KBM-7 (cell line): ENCODE measurements at regions not wholly inside any gene's neighbourhood (a gene's known extent, or its start where the extent isn't known, plus 50 kb on each side); places are given as distances from the start of the nearest gene placed in this dataset.

ENCODE experiments used
- DNase-seq: peaks from one replicate; pipeline ENCODE4 v3.0.0-alpha.2; 2015
- in situ Hi-C: fragments of 300-500 bp; cut with MboI; formaldehyde crosslinking; loops from 2 replicates; pipeline ENCODE4 v1.14.3; 2020; ENCODE audit warnings: low sequenced_read_pairs, low pct_unique_long_range_greater_than_20kb, mixed read lengths

DNA sequence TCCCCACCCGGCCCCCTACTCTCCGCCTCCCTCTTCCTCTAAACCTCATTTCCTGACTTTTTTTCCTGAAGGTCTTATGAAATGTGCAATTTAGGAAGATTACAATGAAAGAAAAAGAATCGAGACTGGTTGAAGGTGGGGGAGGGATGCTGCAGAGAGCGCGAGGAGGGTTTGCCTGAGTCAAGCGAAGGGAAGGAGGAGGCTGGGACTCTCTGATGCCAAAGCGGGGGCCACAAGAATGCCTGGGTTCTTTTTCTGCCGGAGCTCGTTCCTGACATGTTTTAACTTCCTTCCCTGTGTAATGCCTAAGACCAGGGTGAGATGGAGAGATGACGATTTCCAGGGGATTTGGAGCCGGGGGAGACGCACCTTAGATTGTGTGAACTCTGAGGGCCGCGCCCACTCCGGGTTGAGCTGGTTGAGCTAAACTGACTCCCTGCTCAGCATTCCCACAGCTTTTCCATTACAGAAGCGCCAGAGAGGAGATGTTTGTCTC is 270.5 kb upstream of the SORL1-AS1 start:
- DNase-seq: no peak
- in situ Hi-C loops: no loop called here

DNA sequence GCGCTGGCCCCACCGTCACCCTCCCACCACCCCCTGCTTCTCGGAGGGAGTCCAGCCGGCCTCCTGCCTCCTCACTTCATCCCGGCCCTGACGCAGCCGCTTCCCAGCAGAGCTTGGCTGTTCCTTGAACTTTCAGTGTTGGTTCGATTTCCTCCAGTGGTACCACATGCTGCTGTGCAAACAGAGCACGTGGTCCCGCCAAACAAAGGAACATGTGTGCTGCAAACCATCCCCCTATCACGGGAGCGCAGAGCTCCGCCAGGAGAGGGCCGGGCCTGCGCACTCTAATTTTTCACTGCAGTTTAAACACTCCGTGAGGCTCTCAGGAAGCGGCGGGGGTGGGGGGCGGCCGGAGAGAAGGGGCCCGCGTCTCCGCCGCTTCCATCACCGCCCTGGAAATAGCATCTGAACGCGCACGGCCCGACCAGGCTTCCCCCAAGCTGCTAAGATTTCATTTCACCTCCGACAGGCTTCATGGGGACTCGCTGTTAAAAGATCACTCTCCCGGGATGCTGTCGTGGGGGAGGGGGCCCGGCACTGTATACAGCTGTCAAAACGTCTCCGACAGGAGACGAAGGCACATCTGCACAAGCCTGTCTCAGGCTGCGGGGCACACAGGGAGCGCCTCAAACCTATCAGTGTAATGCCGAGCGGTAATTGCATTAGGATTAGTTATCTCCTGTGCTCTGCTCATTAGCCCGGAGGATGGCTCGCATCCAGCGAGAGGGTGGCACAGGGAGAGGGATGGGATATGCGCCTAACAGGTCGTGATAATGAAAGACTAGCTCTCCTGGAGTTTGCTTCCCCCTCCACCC is 269.9 kb upstream of the SORL1-AS1 start:
- DNase-seq: no peak

GRCh38 chr11:121721961-121722360 is 269.2 kb upstream of the SORL1-AS1 start:
- DNase-seq: no peak
- in situ Hi-C loops: no loop called here

More for the DNA sequence above, 269.9 kb upstream of the SORL1-AS1 start:
- in situ Hi-C loops: no loop called here

DNA sequence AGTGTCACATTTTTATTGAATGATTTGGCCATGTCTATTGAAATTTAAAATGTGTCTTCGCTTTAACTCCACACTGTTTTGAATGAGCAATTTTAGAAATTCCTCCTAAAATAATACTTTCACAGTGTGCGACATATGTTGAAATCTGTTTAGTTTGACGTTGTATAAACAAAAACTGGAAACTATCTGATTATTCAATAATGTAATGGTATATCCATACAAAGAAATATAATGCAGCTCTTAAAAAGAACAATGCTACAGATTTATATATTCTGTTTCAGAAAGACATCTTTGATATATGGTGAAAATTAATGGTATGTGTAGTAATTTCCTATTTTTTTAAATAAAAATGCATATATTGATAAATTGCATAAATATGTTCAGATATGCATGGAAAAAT is 268.7 kb upstream of the SORL1-AS1 start:
- in situ Hi-C loops: no loop called here
- no peak for DNase-seq

DNA sequence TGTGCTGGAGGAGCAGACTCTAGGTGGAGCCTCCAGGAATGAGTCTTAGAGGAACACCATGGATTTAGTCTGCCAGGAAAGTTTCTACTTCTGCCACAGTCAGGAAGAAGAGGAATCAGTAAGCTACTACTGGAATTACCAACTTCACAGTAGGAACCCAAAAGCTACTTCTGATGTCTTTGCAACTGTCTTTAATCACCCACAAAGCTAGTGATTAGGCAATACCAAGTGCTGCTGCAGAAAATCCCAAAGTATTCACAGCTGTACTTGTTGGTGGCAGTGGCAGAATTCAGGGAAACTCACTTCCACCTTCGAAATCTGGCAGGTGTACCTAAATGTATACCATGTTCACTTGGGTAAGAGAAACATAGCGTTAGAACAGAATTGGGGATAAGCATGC is 264.5 kb upstream of the SORL1-AS1 start:
- in situ Hi-C loops: no loop called here

DNA sequence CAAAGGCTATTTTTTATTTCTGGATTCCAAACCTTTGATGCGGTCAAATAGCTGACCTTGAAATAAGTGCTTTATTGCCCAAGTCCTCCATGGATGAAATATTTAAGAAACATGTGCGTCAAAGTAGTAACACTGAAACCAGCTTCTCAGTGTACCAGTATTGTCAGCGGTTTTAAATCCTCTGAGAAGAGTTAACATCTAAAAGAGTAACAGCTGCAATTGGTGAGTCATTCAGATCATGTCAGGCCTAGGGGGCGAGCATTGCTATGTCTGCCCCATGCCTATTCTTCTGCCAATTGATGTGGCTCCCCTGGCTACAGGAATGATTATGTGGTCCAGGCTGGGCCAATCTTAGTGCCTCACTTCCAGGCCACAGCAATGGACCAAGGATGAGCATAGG is 263.3 kb upstream of the SORL1-AS1 start:
- DNase-seq: no peak
- in situ Hi-C loops: no loop called here

More for the DNA sequence above, 264.5 kb upstream of the SORL1-AS1 start:
- no peak for DNase-seq

DNA sequence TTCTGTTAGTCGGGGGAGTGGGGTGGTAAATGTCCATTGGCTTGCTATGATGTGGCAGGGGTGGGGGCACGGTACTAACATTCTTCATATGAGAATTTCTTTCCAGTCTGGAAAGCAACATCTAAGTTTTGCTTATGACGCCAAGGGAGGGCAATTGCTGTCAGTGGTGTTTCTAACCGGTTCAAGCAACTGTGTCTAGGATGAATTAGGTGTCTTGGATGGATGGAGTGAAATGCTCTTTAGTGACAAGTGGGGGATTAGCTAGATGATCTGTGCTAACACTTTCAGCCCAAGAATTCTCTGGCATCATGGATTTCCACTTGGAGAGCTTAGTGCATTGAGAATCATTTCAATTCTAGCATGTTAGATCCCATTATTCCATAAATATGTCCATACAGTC is 262.6 kb upstream of the SORL1-AS1 start:
- in situ Hi-C loops: no loop called here
- DNase-seq: no peak

DNA sequence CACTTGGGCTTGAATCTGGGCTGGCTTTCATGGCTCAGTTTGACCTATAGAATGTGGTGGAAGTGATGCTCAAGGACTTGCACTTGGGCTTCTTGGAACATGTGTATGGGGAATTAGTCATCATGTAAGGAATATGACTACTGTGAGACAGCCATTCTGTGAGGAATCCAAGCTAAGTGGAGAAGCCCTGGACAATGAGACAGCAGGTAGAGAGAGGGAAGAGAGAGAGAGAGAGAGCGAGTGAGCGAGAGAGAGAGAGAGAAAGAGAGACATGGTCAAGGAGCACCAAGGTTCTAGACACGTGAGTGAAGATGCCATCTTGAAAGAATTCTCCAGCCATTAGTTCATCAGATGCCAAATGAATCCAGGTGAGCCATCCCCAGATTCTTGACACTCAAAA is 261.6 kb upstream of the SORL1-AS1 start:
- no peak for DNase-seq
- in situ Hi-C loops: no loop called here

GRCh38 chr11:121711939-121712338 is 259.2 kb upstream of the SORL1-AS1 start:
- DNase-seq: no peak
- in situ Hi-C loops: no loop called here

DNA sequence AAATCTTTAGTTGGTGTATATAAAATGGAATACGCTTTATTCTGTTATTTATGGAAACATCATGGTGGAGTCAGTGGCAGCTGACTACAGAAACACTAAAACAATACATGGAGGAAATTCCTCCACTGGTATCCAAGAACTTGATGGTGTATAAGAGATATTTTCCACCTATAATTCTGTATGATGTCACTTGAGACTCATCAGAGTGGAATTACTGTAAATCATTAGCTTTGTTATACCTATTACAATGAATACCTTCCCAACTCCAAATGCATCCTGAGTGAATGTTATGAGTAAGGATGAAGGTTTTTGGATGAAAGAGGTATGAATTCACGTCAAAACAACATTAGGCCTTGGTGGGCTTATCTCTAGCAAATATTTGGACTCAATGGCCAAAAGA is 258.5 kb upstream of the SORL1-AS1 start:
- DNase-seq: no peak
- in situ Hi-C loops: no loop called here

GRCh38 chr11:121706884-121707420 is 254.2 kb upstream of the SORL1-AS1 start:
- in situ Hi-C loops: no loop called here
- DNase-seq: no peak

GRCh38 chr11:121703201-121703600 is 250.4 kb upstream of the SORL1-AS1 start:
- no peak for DNase-seq
- in situ Hi-C loops: no loop called here

GRCh38 chr11:121700968-121701367 is 248.2 kb upstream of the SORL1-AS1 start:
- no peak for DNase-seq
- in situ Hi-C loops: no loop called here

- no peak for DNase-seq
Measured at GRCh38 chr11:121699801-121700200, 247.0 kb upstream of the SORL1-AS1 start.

DNA sequence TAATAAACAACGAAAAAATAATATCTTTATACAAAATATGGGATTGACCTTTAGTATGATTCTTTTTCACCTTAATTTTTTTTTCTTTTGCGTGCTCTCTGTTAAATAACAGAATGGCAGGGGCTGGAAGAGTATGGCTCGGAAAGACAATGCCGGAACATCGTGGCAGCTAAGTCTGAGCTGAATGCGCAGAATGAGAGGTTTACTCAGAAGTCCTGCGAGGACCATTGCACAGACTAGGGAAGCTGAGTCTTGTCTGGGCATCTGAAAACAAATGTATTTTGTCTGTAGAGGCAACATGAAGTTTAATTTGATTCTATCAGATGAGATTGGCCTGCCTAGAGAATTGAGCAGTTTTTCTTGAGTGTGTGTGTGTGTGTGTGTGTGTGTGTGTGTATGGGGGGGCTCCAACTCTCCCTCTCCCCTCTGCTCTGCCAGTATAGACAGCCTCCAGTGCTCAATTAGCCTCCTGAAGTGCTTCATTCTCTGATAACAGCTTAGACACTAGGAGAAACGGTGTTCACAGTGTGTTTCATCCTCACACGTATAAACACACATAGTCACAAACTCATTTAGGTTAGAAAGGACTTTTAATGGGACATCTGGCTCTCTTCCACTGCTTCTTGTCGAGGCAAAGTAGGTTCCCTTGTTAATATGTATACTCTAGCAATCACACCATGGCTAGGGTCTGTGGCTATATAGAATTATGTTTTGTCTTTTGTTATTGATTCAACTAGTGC is 244.3 kb upstream of the SORL1-AS1 start:
- in situ Hi-C loops: no loop called here
- no peak for DNase-seq

More at GRCh38 chr11:121699801-121700200, 247.0 kb upstream of the SORL1-AS1 start:
- in situ Hi-C loops: no loop called here

- in situ Hi-C loops: no loop called here
Measured at GRCh38 chr11:121696177-121696871, 243.6 kb upstream of the SORL1-AS1 start.

DNA sequence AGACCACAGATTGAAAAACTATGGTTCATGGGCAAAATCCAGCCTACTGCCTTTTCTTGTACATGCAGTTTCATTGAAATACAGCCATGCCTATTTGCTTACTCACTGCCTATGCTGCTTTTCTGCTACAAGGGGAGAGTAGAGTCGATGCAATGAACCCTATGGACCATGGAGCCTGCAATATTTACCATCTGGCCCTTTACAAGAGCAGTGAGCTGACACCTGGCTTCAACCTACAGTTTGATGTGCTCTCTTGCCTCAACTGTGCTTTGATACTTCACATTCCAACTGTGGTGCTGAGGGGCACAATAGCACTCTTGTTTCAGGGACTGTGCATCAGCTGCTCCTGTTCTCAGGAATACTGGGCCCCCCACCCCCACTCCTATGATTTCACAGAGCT is 239.5 kb upstream of the SORL1-AS1 start:
- in situ Hi-C loops: no loop called here
- DNase-seq: no peak

More at GRCh38 chr11:121696177-121696871, 243.6 kb upstream of the SORL1-AS1 start:
- no peak for DNase-seq

DNA sequence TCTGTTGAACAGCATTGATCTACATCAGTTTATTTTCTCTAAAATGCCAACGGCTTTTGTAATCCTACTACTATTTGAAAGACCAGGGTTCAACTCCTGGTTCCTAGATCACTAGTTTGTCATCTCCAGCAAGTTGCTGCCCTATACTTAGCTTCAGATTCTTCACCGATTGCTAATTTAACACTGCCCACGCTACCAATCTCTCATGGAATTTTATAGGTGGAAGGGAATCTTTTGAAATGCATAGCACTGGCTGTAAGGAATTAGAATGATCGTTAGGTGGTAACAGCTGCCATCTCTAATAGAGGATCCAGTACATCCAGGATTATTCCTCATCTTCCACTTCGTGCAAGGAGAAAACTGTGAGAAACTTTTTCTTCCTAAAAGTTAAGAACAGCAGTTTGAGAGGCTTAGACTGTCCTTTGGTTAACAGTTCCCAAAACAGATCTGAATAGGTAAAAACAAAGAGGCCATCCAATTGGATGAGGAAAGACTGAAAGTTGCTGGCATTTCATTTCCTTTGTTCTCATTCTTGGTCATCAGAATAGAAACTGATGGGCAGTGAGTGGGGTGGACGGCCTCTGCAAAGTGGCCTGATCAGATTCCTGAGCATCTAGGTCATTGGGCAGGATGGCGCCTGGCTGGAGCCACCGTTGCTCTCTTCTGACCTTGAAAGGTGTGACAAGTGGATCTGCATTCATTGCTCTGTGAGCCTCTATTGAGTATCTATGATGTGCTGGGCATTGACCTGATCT is 236.3 kb upstream of the SORL1-AS1 start:
- in situ Hi-C loops: no loop called here
- DNase-seq: no peak

DNA sequence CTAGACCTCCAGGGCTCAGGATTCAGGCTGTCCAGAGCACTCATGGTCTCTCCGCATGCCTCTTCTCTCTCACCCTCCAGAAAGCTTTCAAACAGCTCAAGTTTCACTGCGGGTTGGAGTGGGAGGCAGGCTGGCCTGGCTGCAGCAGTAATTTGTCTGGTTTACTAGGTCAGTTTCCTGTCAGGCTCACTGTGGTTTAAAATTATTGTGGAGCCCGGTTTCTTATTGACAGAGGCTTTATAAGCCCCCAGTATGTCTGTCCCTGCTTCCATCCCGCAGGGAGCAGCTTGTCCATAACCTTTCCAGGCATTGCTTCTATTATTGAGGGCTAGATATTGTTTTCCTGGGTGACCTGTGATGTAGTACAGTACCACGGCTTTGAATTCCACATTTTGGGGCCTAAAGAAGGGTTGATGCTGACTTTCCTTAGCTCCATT is 235.3 kb upstream of the SORL1-AS1 start:
- peak; percentile 23 for DNase-seq
- in situ Hi-C loops: no loop called here
